CD4-positive, alpha-beta T cell treated with Interleukin-6 at 100 ng/mL for 8 hours (primary cell): ENCODE measurements at regions not wholly inside any gene's neighbourhood (a gene's known extent, or its start where the extent isn't known, plus 50 kb on each side); places are given as distances from the start of the nearest gene placed in this dataset.

Source experiments
- DNase-seq: peaks from one replicate; pipeline ENCODE4 v3.0.0-alpha.2; 2020; ENCODE audit warnings: mixed read lengths, low spot score

DNA sequence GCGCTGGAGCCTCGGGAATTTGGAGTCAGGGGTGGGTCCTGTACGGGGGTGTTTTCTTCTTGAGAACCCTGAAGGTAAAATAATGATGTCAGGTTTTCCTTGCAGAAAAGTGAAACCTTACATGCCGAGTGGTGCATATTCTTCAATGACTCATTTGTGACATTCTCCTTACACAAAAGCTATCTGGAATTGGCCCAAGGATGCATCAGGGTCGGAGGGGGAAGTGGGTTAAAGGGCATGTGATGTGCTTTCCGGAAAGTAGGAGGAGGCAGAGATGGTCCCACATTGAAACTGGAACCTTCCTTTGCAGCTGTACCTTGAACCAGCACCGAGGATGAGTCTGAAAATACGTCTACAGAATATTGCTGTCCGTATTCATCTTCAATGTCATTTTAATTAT is 411.2 kb upstream of the IRX4 start:
- DNase-seq, result no peak

DNA sequence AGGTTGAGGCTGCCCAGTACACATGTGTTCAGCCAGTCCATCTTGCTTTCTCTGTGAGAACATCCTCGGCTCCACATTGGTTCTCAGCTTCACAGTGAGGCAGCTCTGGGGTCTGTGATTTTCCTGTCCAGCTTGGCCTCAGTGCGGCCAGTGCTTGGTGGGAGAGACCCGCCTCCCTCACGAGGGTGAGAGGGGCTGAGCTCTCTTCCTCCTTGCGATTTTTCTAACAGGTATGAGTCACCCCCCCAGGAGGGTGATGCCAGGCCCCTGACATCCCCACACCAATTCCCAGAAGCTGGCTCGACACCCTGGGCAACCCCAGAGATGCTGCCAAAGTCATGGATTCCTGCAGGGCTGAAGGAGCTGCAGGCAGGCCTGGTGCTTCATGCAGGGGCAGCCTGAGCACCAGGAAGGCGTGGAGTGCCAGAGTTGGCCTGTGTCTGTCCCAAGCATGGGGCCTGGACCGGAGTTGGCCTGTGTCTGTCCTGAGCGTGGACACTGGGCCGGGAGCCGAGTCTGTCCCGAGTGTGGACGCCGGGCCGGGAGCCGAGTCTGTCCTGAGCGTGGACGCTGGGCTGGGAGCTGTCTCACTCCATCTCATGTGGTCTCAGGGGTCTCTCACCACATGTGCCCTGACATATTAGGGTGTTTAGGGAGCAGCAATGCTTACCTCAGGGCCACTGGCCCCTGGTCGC is 408.6 kb upstream of the IRX4 start:
- DNase-seq, result no peak

DNA sequence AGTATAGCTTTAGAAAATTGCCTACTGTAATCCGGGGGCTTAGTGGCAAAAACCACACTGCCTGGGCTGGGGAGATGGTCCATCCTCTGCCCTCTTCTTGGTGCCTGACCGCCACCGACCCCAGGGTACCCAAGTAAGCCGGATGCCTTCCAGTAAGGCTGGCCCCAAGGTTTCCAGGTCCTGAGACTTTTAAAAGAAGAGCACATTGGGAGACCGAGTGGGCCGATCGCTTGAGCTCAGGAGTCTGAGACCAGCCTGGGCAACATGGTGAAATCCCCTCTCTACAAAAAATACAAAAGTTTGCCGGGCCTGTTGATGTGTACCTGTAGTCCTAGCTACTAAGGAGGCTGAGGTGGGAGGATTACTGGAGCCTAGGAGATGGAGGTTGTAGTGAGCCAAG is 406.7 kb upstream of the IRX4 start:
- no peak for DNase-seq

DNA sequence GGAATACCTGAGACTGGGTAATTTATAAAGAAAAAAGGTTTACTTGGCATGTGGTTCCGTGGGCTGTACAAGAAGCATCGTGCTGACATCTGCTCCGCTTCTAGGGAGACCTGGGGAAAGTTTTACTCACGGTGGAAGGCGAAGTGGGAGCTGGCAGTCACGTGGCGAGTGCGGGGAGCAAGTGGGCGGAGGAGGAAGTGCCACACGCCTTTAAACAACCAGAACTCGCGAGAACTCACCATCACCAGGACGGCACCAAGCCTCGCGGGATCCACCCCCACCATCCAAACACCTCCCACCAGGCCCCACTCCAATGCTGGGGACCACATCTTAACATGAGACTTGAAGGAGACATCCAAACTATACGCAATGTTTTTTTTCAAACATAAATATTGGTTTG is 406.2 kb upstream of the IRX4 start:
- no peak for DNase-seq

DNA sequence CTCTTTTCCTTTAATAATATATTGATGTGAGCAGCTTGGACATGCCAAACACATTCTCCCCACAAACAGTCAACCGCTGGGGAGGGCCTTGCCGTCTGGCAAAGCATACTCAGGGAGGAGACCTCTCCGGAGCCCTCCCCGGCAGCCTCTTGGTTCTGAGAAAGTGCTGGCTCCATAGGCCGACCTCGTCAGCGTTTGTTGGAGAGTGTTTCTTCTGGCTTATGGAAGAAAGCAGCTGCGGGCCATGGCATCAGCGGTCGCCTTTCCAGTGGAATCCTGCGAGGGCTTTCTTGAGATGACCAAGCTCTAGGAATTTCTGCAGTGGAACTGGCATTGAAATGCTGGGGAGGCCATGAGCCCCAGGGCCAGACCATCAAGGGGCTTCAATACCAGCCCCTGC is 405.7 kb upstream of the IRX4 start:
- no peak for DNase-seq

DNA sequence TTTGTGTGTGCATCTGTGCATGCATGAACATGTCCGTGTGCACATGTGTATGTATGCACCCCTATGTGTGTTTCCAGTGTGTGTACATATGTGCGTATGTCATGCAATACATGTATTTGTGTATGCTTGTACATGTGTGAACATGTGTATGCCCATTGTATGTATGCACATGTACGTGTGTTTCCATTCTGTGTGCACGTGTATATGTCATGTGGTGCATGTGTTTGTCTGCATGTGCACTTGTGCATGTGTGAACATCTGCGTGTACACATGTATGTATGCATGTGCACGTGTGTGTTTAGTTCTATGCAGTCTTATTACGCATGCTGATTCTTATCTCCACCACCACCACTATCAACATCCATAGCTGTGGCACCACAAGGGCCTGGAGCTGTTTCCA is 403.5 kb upstream of the IRX4 start:
- DNase-seq, result no peak

DNA sequence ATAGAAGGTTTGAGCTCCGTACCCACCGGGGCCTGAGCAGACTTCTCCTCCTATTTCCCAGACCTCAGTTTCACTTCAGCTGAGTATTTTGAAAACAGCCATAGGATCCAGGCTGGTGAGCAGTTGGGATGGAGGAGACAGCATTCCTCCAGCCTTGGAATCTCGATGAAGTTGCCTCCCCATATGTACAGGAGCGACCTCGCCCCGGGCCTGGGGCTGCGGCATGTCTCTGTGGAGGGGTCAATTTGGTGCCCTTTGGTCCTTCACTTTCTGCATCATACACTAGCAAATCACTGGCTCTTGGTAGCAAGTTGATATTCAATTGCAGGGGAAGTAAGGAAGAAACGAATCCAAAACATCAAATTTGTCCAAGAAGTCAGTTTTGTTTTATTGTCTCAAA is 402.0 kb upstream of the IRX4 start:
- no peak for DNase-seq

DNA sequence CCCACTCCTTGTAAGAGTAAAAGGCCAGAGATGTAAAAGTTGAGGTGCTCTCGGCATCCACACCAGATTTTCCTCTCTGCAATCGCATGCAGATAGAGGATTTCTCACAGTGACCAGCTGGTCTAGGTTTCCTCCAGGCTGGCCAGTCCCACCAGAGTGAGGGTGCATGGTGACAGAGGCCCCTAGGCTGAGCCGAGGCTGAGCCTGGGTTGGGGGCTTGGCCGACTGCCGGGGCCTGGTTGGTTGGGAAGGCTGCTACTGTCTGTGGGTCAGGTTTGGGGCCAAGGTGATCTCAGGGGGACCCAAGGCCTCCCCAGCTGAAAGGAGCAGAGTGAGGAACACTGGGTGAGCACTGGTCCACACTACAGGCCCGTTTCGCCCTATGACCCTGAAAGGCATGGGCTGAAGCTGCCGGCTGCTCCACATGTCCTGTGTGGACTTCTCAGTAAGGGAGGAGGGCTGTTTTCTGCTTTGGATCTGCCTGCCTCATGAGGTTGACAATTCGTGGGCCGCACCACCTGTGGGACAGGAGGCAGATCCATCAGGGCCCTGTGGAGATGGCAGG is 400.8 kb upstream of the IRX4 start:
- DNase-seq, result no peak

DNA sequence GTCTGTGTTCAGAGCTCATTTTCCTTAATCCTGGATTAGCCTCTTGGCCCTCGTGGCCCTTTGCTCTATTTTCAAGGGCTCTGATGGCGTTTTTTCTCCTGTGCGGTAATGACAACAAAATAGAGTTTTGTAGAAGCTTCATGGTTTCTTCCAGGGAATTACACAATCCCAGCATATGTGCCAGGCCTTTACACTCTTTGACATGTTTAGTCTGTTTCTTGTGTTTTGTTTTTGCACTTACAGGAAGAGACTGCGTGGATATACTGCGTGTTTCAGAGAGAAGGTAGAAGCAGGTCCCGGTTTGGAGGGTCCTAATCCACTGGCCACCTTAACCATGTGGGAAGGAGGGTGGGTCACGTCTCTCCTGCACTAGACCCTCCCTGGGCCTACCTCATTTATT is 400.2 kb upstream of the IRX4 start:
- no peak for DNase-seq

DNA sequence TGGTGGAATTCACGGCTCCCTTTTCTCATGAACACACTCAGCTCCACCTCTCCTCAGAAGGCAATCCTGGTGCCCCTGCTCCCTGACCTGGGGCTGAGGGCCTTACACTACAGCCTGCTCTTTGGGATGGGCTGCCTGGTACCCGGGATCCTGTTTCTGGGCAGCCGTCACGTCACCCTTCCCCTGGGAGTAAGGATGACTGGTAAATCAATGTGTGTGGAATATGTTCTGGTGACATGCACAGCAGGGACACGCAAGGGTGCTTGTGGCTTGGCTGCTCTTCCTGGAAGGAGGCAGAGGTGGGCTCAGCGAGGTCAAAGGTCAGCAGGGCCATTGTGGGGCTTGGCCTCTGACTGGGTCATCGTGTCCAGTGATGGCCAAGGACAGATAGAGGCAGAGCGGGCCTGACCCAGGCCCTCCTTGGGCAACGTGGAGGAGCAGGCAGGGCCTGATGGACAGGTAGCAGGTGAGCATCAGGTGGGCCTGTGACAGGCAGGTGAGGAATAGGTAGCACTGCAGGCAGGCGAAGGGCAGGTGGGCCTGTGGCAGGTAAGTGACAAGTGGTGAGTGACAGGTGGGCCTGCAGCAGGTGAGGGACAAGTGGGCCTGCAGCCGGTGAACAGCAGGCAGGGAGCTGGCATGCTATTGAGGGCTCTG is 399.4 kb upstream of the IRX4 start:
- DNase-seq, result no peak

DNA sequence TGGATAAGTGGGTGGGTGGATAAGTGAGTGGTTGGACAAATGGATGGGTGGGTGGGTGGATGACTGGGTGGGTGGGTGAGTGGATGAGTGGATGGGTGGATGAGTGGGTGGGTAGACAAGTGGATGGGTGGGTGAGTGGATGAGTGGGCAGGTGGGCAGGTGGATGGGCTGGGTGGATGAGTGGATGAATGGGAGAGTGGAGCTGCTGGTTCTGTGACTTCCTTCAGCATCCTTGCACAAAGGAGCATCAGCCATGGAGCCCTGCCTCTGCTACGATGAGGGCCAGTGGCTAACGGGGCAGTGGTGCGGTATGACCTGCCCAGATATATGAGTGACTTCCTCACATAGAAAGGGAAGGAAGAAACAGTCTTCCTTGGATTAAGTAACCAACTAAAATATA is 398.7 kb upstream of the IRX4 start:
- DNase-seq, result no peak

DNA sequence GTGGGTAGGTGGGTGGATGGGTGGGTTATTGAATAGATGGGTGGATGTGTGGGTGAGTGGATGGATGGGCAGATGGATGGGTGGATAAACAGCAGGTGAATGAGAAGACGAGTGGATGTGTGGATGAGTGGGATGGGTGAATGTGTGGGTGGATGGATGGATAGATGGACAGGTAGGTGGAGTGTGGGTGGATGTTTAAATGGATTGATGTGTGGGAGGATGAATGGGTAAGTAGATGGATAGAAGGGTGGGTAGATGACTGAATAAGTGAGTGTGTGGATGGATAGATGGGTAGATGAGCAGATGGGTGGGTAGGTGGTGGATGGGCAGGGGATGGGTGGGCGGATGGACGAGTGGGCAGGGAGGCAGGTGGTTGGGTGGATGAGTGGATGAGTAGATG is 397.6 kb upstream of the IRX4 start:
- no peak for DNase-seq

DNA sequence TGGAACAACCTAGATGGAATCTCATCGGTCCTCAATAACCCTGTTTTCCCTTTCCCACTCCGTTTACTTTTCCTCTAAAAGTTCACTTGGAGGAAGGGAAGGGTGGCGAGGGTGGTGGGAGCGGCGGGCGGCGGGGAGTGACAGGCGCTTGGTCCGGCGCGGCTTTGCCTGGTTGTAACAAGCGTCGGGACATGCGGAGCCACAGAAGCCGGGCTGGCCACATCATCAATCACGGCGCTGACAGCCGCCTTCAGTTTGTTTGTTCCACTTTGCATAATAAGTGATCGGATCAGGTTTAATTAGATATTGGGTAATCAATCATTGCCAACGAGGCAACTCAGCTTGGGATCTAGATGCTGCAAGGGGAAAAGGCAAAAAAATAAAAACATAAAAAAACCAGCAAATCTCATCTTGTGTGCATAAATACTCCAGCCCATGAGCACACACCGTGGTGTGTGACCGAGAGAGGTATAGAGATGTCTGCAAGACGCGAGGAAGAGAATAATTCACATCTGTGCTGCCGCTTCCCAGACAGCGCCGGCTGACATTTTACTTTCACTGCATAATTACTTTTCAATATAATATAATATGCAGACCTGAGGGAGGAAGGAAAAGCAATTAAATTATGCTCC is 396.2 kb upstream of the IRX4 start:
- no peak for DNase-seq

DNA sequence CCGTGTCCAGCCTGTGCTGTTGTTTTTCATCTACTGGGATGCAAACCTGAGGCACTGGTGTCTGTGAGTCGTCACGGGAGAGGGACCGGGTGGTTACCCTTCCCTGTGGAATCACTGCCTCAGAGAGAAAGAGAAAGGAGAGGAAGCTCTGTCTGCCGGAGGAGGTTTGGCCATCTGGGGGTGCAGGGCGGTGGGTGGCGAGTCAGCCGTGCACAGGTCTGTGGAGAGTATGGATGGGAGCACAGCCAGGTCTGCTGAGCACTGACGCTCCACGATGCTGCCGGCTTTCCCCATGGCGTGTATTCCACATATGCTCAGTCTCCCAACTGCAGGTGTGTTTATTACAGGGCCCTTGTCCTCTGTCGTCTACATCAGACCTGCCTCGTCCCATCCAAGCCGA is 395.2 kb upstream of the IRX4 start:
- DNase-seq, result no peak

DNA sequence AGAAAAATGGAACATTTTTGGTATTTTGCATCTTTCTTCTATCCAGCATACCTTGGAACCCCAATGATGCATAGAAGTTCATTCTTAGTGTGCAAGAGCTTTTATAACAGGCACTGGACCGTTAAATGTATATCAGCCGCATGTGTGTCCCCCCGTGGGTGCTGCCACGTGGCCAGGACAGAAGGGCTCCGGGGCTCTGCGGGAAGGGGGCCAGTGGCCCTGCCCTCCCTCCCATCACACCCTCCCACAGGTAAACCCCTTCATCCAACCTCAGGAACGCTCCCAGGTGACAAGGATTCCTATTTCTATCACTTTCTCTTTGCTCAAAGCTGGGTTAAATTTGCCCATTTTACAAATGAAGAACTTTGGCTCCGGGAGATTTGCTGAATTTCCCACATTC is 393.4 kb upstream of the IRX4 start:
- DNase-seq, result no peak

DNA sequence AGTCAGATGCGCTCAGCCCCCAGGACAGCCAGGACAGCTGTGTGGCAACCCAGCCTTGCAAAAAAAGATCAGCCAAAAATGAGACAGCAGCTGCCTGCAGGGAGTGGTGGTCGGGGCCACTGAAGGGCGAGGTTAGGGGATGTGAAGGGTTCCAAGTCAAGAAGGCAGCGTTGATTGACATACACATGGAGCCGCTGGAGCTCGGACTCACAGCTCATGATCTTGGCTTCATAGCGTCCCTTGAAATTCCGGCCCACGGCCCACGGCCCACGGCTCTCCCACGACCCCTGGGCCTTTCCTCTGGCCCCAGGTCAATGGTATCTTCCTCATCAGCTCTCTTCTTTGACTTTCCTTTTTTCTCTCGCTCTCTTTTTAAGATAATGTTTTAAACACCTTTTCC is 390.0 kb upstream of the IRX4 start:
- no peak for DNase-seq

DNA sequence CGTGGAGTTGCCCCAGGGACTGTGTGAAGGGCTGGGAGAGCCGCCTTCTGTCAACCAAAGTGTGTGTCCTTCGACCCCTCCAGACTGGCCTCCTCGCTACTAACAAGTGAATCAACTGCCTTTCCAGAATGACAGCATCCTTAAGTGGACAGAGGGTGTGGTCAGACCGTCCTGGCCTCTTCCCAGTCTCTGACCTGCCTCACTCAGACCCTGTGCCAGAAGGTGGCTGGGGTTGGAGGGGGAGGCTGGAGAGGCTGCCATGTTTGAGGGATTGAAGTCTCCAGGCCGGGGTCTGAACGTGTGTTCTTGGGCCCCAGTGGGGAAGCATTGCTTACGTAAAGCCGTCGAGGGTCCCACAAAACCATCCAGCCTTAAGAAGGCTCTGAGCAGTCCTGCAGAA is 389.3 kb upstream of the IRX4 start:
- no peak for DNase-seq

DNA sequence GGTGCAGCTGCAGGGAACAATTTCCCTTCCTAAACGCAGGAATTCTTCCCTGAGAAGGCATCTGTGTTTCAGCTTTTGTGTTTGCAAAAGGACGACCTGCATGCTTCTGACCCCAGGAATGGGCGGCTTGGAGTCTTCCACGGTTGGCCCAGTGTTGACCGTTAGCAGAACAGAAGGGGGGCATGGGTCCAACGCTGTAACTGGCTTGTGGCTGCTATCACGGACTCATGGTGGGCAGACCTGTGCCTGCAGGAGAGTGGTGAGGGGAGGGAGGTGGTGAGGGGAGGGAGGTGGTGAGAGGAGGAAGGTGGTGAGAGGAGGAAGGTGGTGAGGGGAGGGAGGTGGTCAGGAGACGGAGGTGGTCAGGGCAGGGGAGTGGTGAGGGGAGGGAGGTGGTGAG is 388.6 kb upstream of the IRX4 start:
- no peak for DNase-seq

DNA sequence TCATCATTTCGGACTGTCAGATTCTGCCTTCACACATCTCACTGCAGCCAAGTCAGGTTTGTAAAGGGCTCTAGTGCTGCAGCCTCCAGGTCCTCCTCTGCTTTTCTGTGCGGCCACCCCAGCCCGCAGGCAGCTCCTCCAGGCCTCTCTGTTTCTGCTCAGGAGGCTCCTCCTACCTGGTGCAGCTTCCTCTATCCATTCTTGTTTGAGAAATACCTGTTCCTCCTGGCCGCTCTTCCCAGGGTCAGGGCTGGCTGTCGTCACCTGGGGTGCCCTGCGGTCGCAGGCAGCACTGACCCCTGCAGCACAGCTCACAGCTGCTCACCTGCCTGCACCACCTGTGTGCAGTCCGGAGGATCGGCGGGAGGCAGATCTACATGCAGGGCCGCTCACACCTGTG is 387.7 kb upstream of the IRX4 start:
- no peak for DNase-seq

DNA sequence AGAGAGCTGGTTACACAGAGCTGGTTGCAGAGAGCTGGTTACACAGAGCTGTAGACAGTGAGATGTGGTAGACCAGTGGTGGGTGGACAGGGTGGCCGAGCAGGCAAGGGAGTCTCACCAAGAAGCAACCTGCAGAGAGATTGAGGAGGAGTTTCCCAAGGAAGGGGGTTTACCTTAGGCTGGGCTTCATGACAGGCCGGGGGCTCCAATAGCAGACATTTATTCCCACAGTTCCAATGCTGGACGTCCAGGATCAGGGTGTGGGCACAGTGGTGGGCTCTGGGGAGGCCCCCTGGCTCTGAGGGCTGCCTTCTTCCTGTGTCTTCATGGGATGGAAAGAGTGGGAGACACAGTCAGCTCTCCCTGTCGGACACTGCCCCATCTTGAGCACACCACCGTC is 386.9 kb upstream of the IRX4 start:
- no peak for DNase-seq

DNA sequence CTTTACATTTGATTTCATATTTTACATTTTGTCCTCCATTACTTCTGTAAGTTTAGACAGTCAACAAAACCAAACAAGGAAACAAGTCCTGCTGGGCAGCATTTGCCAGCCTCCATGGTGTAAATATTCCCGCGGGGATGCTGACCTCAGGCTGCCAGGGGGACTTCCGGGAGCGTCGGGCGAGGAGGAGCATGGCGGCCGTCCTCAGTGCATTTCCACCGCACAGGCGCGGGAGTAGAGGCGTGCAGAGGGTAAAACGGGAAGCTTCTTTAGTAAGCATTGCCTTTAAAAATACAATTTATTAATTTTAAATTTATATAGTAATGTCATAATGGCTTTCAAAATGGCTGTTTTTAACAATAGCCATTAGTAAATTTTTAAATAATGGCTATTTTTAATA is 385.3 kb upstream of the IRX4 start:
- no peak for DNase-seq

DNA sequence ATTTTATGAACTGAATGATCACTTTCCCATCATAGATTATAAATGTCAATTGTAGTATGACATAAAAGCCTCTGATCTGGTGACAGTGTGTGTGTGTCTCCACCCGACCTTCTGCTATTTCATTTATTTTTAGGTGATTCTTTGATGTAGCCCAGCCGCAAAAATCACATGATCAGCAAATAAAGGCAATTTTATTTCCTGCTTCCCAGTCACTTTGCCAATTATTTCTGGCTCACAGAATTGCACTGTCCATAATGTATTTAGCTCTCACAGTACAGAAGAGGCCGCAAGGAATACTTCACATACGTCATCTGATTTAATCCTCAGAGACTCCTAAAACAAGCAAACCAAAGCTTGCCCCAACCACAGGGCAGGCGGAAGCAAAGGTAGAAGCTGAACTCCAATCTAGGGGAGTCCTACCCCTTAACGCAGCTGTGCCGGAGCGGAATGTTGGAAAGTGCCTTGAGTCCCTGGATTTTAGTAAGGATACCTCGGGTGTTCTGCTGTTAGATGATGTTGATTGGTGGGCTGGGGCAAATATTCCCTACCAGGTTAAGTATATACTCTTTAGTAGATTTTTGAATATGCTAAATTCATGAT is 384.0 kb upstream of the IRX4 start:
- no peak for DNase-seq

DNA sequence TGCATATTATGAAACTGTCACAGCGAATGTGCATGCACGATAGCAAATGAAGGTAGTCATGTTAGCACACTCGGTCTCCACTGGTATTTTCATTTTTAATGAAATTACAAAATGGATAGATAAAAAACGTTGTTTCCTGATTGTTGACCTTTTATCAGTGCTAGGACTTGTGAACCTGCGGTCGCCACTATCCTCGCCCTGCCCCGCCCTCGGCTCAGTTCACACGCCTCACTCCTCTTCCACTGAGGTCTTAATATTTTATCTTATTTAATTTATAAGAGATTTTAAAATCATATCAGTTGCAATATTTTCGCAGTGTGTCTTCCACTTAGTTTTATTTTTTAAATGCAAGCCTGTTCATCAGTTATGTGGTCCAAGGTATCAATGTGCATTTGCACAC is 382.6 kb upstream of the IRX4 start:
- no peak for DNase-seq
